ENCODE measurements at regions not wholly inside any gene's neighbourhood (a gene's known extent, or its start where the extent isn't known, plus 50 kb on each side); places are given as distances from the start of the nearest gene placed in this dataset.

DNA sequence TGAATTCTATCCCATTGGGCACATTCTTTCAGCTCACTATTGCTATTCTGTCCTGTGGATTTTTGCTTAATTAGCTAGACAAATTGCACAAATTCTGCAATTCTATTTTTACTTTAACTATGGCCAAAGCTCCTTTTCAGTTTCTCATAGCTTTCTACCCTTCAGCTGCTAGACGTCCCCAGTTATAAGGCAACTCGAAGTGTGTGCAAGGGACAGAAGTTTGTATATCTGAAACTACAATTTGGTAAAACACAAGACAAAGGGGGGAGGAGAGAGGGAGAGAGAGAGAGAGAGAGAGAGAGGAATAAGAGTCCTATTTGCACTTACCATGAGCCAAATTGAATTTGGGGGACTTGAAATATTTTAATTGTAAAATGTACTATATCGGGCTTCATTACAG, 91.8 kb downstream of the SETD4 start:
- no peak for TF ChIP-seq POLR2A (IDR thresholded peaks at IDR 0.05)
- TF ChIP-seq, protein P1, sequence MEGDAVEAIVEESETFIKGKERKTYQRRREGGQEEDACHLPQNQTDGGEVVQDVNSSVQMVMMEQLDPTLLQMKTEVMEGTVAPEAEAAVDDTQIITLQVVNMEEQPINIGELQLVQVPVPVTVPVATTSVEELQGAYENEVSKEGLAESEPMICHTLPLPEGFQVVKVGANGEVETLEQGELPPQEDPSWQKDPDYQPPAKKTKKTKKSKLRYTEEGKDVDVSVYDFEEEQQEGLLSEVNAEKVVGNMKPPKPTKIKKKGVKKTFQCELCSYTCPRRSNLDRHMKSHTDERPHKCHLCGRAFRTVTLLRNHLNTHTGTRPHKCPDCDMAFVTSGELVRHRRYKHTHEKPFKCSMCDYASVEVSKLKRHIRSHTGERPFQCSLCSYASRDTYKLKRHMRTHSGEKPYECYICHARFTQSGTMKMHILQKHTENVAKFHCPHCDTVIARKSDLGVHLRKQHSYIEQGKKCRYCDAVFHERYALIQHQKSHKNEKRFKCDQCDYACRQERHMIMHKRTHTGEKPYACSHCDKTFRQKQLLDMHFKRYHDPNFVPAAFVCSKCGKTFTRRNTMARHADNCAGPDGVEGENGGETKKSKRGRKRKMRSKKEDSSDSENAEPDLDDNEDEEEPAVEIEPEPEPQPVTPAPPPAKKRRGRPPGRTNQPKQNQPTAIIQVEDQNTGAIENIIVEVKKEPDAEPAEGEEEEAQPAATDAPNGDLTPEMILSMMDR (IDR thresholded peaks at IDR 0.05): no peak

All from suprapubic skin (tissue), 3 donors.